ENCODE measurements at regions not wholly inside any gene's neighbourhood (a gene's known extent, or its start where the extent isn't known, plus 50 kb on each side); places are given as distances from the start of the nearest gene placed in this dataset.

GRCh38 chr5:128782446-128782845 is 182.8 kb upstream of the SLC27A6 start:
- H3K4me2 ChIP-seq (ENCODE audit: low read depth, low read length), result no peak overlapping the region
- no peaks in the 10 kb centered on the region for H3K4me1 ChIP-seq (ENCODE audit: insufficient read depth, low read length)
- TF ChIP-seq HOXA5 (CRISPR knock-in tag; IDR thresholded peaks at IDR 0.05), result no peak
- TF ChIP-seq GABPA (IDR thresholded peaks at IDR 0.05; ENCODE audit: low read depth, low read length), result no peak
- no peak for TF ChIP-seq GABPA (CRISPR knock-in tag; IDR thresholded peaks at IDR 0.05; ENCODE audit: low read depth)
- no peak for TF ChIP-seq REPIN1 (CRISPR knock-in tag; IDR thresholded peaks at IDR 0.05; ENCODE audit: borderline replicate concordance, low read depth)
- no peak for TF ChIP-seq SCMH1 (CRISPR knock-in tag; IDR thresholded peaks at IDR 0.05; ENCODE audit: borderline replicate concordance)
- TF ChIP-seq ZNF331 (CRISPR knock-in tag; IDR thresholded peaks at IDR 0.05), result no peak
- no peak for TF ChIP-seq ZBTB33 (CRISPR knock-in tag; IDR thresholded peaks at IDR 0.05)
- no peak for TF ChIP-seq KLF15 (CRISPR knock-in tag; IDR thresholded peaks at IDR 0.05; ENCODE audit: borderline replicate concordance)
- no peak for TF ChIP-seq ARHGAP35 (CRISPR knock-in tag; IDR thresholded peaks at IDR 0.05; ENCODE audit: borderline replicate concordance)
- no peak for TF ChIP-seq CENPX (CRISPR knock-in tag; IDR thresholded peaks at IDR 0.05)
- no peak for TF ChIP-seq MEF2D (CRISPR knock-in tag; IDR thresholded peaks at IDR 0.05)
- TF ChIP-seq ZNF83 (CRISPR knock-in tag; IDR thresholded peaks at IDR 0.05; ENCODE audit: borderline replicate concordance), result no peak
- no peak for TF ChIP-seq THAP11 (CRISPR knock-in tag; IDR thresholded peaks at IDR 0.05)
- no peak for TF ChIP-seq ETV6 (CRISPR knock-in tag; conservative IDR thresholded peaks at IDR 0.05)
- TF ChIP-seq MED1 (CRISPR knock-in tag; IDR thresholded peaks at IDR 0.05), result no peak
- no peak for TF ChIP-seq CSRNP2 (CRISPR knock-in tag; conservative IDR thresholded peaks at IDR 0.05; ENCODE audit: low read depth)
- H3K27ac ChIP-seq (ENCODE audit: extremely low read length, insufficient read depth, low read length), result no peak overlapping the region
- no peaks in the 10 kb centered on the region for H3K79me2 ChIP-seq (ENCODE audit: insufficient read depth, low read length)
- ChIA-PET POLR2A (no interaction called here), CTCF (ENCODE audit: low intra/inter-chr PET ratio, low total read pairs) (no interaction called here)
- no peak overlapping the region for H3K9ac ChIP-seq (ENCODE audit: insufficient read depth, low read depth, low read length)
- intact Hi-C loops (cut with micrococcal nuclease; ENCODE audit: unreplicated experiment), result no loop called here
- in situ Hi-C loops (cut with HindIII; ENCODE audit: extremely low pct_ligation_motif_present, low pct_unique_long_range_greater_than_20kb), result no loop called here
- no peaks in the 10 kb centered on the region for H3K9me3 ChIP-seq (ENCODE audit: low read length)
- ATAC-seq (no peak), FAIRE-seq (no peak), DNase-seq (ENCODE audit: low spot score) (no peak)
- H3K36me3 ChIP-seq (replicated peaks in 1 of 2; ENCODE audit: control insufficient read depth in 1 of 2, insufficient read depth in 2 of 2, low read length in 2 of 2), result no peaks in the 10 kb centered on the region
- H3K27me3 ChIP-seq (ENCODE audit: control insufficient read depth in 1 of 2, insufficient read depth in 2 of 2, low read length in 2 of 2), result no peaks in the 10 kb centered on the region
- no TSS peak for BruUV-seq (replicated peaks)
- H3K4me3 ChIP-seq (replicated peaks in 1 of 3; ENCODE audit: insufficient read depth in 1 of 3, low read depth in 2 of 3, low read length in 3 of 3), result no peak overlapping the region
- no peaks in the 10 kb centered on the region for H4K20me1 ChIP-seq (ENCODE audit: insufficient read depth, low read length)
- H2AFZ ChIP-seq (ENCODE audit: low read length), result no peak overlapping the region
- 7% methylated on average over 4 of the region's 4 CpGs for WGBS (ENCODE audit: low lambda C conversion rate)

Measured in HepG2 (cell line).